ENCODE measurements at regions not wholly inside any gene's neighbourhood (a gene's known extent, or its start where the extent isn't known, plus 50 kb on each side); places are given as distances from the start of the nearest gene placed in this dataset.

DNA sequence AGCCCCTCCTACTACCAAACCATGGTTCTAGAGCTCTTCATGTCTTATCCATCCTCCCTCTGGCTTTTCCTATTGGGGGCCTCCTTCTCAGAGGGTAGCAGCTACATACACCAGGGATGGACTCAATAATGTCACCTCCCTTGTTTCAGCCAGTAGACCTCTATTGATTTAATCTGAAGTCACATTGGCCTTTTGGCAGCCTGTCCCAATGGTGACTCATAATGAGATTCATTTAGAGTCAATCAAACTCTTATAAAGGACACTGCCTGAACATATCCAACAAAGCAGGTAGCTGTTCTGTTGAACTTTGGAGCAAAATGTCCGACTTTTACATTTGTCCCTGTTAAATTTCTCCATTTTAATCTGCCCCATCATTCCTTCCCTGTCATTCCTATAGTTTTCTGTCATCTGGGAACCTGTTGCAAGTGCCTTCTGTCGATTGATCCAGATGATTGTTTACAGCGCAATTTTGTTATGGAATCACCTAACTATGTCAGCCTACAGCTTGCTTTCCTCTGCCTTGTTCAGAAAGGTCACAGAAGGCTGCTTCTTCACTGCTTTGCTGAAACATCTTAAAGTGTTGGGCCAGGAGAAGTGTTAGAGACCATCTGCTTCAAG, 105.9 kb downstream of the ETS2 start:
- no peak for DNase-seq (ENCODE audit: extremely low read depth, low read depth)

GRCh38 chr21:38910390-38911067, 104.8 kb downstream of the ETS2 start:
- TF ChIP-seq, protein P1, sequence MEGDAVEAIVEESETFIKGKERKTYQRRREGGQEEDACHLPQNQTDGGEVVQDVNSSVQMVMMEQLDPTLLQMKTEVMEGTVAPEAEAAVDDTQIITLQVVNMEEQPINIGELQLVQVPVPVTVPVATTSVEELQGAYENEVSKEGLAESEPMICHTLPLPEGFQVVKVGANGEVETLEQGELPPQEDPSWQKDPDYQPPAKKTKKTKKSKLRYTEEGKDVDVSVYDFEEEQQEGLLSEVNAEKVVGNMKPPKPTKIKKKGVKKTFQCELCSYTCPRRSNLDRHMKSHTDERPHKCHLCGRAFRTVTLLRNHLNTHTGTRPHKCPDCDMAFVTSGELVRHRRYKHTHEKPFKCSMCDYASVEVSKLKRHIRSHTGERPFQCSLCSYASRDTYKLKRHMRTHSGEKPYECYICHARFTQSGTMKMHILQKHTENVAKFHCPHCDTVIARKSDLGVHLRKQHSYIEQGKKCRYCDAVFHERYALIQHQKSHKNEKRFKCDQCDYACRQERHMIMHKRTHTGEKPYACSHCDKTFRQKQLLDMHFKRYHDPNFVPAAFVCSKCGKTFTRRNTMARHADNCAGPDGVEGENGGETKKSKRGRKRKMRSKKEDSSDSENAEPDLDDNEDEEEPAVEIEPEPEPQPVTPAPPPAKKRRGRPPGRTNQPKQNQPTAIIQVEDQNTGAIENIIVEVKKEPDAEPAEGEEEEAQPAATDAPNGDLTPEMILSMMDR (IDR thresholded peaks at IDR 0.05; ENCODE audit: low read depth, low read length) = no peak
- DNase-seq (ENCODE audit: extremely low read depth, low read depth) = no peak

More for the DNA sequence above, 105.9 kb downstream of the ETS2 start:
- TF ChIP-seq, protein P1 (IDR thresholded peaks at IDR 0.05; ENCODE audit: low read depth, low read length) = no peak

DNA sequence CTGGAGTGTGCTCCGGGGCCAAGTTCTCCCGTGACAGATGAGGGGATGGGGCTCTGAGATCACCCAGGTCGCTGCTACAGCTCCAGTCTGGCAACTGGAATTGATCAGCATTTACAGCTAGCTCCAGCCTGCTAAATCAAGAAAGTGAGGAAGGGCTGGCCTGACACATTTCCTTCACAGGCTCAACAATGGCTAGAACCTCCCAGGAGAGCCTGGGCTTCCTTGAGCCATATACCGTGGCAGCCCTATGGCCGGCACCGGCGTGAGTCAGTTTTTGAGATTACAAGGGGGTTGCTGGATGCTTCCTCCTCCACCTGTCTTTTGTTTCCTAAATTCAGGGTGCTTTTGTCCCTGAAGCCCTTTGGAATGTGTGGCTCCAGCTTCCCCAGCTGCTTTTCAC, 104.2 kb downstream of the ETS2 start:
- TF ChIP-seq, protein P1 (IDR thresholded peaks at IDR 0.05; ENCODE audit: low read depth, low read length) = no peak
- DNase-seq (ENCODE audit: extremely low read depth, low read depth) = no peak

- TF ChIP-seq, protein P1 (IDR thresholded peaks at IDR 0.05; ENCODE audit: low read depth, low read length) = no peak
- DNase-seq (ENCODE audit: extremely low read depth, low read depth) = no peak
These were observed 103.4 kb downstream of the ETS2 start for GRCh38 chr21:38909109-38909508.

- TF ChIP-seq, protein P1 (IDR thresholded peaks at IDR 0.05; ENCODE audit: low read depth, low read length) = no peak
- no peak for DNase-seq (ENCODE audit: extremely low read depth, low read depth)
These were observed 102.8 kb downstream of the ETS2 start for GRCh38 chr21:38908537-38908936.

DNA sequence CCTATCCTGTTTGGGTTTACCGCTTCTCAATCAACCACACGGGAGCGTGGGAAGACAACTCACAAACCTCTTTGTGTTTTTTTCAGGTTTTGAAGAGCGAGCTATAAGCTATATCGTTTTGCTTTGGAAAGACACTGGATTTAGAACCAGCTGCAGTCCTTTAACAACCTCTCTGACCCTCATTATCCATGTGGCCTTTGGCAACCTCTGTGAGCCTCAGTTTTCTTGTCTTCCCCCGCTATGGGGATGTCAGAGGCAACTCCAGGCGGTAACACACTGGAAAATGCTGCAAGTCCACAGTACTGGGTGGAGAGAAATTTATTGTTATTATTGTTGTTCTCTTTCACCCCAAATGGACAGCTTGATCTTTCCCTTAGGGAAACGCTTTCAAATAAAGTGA, 100.0 kb downstream of the ETS2 start:
- DNase-seq (ENCODE audit: extremely low read depth, low read depth) = no peak
- TF ChIP-seq, protein P1 (IDR thresholded peaks at IDR 0.05; ENCODE audit: low read depth, low read length) = no peak

- no peak for DNase-seq (ENCODE audit: extremely low read depth, low read depth)
- TF ChIP-seq, protein P1 (IDR thresholded peaks at IDR 0.05; ENCODE audit: low read depth, low read length) = no peak
These were observed 99.6 kb downstream of the ETS2 start for GRCh38 chr21:38905328-38905727.

Measured in AG09319 (cell line).